ENCODE measurements at regions not wholly inside any gene's neighbourhood (a gene's known extent, or its start where the extent isn't known, plus 50 kb on each side); places are given as distances from the start of the nearest gene placed in this dataset.

- Histone ChIP-seq H3K36me3 (ENCODE audit: control insufficient read depth, insufficient read depth, low read length) (no peaks in the 10 kb centered on the region), H3K4me3 (ENCODE audit: low read depth, low read length) (no peak overlapping the region), H3K79me2 (no peaks in the 10 kb centered on the region), H3K9me3 (ENCODE audit: control insufficient read depth, low read length) (no peaks in the 10 kb centered on the region), H2AFZ (no peak overlapping the region), H3K9ac (no peak overlapping the region), H3K4me1 (no peaks in the 10 kb centered on the region), H3K4me2 (ENCODE audit: low read length) (no peak overlapping the region), H3K27me3 (ENCODE audit: control insufficient read depth, insufficient read depth, low read length) (no peaks in the 10 kb centered on the region), H3K27ac (no peak overlapping the region)
- TF ChIP-seq CTCF (IDR thresholded peaks at IDR 0.05) = no peak
Measured at GRCh38 chr10:28897617-28898464, 220.5 kb downstream of the BAMBI start.

GRCh38 chr10:28902215-28902614, 224.9 kb downstream of the BAMBI start:
- Histone ChIP-seq H2AFZ (no peak overlapping the region), H3K4me3 (ENCODE audit: low read depth, low read length) (no peak overlapping the region), H3K79me2 (no peaks in the 10 kb centered on the region), H3K9me3 (ENCODE audit: control insufficient read depth, low read length) (no peaks in the 10 kb centered on the region), H3K4me2 (ENCODE audit: low read length) (no peak overlapping the region), H3K9ac (no peak overlapping the region), H3K36me3 (ENCODE audit: control insufficient read depth, insufficient read depth, low read length) (no peaks in the 10 kb centered on the region), H3K27me3 (ENCODE audit: control insufficient read depth, insufficient read depth, low read length) (no peaks in the 10 kb centered on the region), H3K27ac (no peak overlapping the region), H3K4me1 (no peaks in the 10 kb centered on the region)
- TF ChIP-seq CTCF (IDR thresholded peaks at IDR 0.05) = no peak

DNA sequence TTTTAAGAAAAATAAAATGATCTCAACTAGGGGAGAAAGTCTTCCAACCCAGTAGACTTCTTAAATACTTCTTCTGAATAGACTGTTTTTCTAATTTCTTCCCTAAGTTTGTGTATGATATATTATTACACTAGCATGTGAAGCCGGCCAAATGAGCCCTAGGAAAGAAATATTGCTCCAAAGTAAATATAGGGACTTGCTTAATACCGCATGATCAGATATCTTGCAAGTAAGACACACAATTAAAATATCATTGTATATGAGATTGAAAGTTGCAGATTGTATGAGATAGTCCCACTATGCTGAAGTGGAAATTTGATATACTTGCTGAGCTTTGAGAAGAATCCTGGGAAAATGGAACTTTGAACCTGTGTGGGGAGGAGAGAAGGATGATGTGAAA, 225.7 kb downstream of the BAMBI start:
- no peaks in the 10 kb centered on the region for H3K9me3 ChIP-seq (ENCODE audit: control insufficient read depth, low read length)
- H3K9ac ChIP-seq = no peak overlapping the region
- H3K27me3 ChIP-seq (ENCODE audit: control insufficient read depth, insufficient read depth, low read length) = no peaks in the 10 kb centered on the region
- no peak overlapping the region for H3K4me3 ChIP-seq (ENCODE audit: low read depth, low read length)
- no peaks in the 10 kb centered on the region for H3K36me3 ChIP-seq (ENCODE audit: control insufficient read depth, insufficient read depth, low read length)
- no peak overlapping the region for H2AFZ ChIP-seq
- no peak overlapping the region for H3K4me2 ChIP-seq (ENCODE audit: low read length)
- H3K27ac ChIP-seq = no peak overlapping the region
- TF ChIP-seq CTCF (IDR thresholded peaks at IDR 0.05) = no peak
- no peaks in the 10 kb centered on the region for H3K79me2 ChIP-seq
- H3K4me1 ChIP-seq = no peaks in the 10 kb centered on the region

GRCh38 chr10:28903736-28904135, 226.4 kb downstream of the BAMBI start:
- no peak for TF ChIP-seq CTCF (IDR thresholded peaks at IDR 0.05)
- no peak overlapping the region for H3K27ac ChIP-seq
- no peaks in the 10 kb centered on the region for H3K27me3 ChIP-seq (ENCODE audit: control insufficient read depth, insufficient read depth, low read length)
- H3K79me2 ChIP-seq = no peaks in the 10 kb centered on the region
- no peak overlapping the region for H3K4me2 ChIP-seq (ENCODE audit: low read length)
- no peaks in the 10 kb centered on the region for H3K9me3 ChIP-seq (ENCODE audit: control insufficient read depth, low read length)
- H3K4me3 ChIP-seq (ENCODE audit: low read depth, low read length) = no peak overlapping the region
- H3K36me3 ChIP-seq (ENCODE audit: control insufficient read depth, insufficient read depth, low read length) = no peaks in the 10 kb centered on the region
- H3K4me1 ChIP-seq = no peaks in the 10 kb centered on the region
- H3K9ac ChIP-seq = no peak overlapping the region
- H2AFZ ChIP-seq = no peak overlapping the region

- H3K27me3 ChIP-seq (ENCODE audit: control insufficient read depth, insufficient read depth, low read length) = no peaks in the 10 kb centered on the region
- no peaks in the 10 kb centered on the region for H3K4me1 ChIP-seq
- TF ChIP-seq CTCF (IDR thresholded peaks at IDR 0.05) = no peak
- H3K9ac ChIP-seq = no peak overlapping the region
- H3K4me3 ChIP-seq (ENCODE audit: low read depth, low read length) = no peak overlapping the region
- no peaks in the 10 kb centered on the region for H3K36me3 ChIP-seq (ENCODE audit: control insufficient read depth, insufficient read depth, low read length)
- H3K27ac ChIP-seq = no peak overlapping the region
- H3K9me3 ChIP-seq (ENCODE audit: control insufficient read depth, low read length) = no peaks in the 10 kb centered on the region
- no peak overlapping the region for H3K4me2 ChIP-seq (ENCODE audit: low read length)
- H3K79me2 ChIP-seq = no peaks in the 10 kb centered on the region
- no peak overlapping the region for H2AFZ ChIP-seq
Measured at GRCh38 chr10:28905371-28905770, 228.1 kb downstream of the BAMBI start.
